Osteoblast (primary cell): ENCODE measurements at regions not wholly inside any gene's neighbourhood (a gene's known extent, or its start where the extent isn't known, plus 50 kb on each side); places are given as distances from the start of the nearest gene placed in this dataset.

ENCODE experiments used
- DNase-seq: peaks from one replicate; pipeline ENCODE4 v3.0.0; 2011; ENCODE audit warnings: low spot score, mixed read lengths; ENCODE audit not compliant: insufficient read length; ENCODE audit errors: missing footprints
- H2AFZ ChIP-seq: 2 replicates; pipeline ENCODE4 v1.6.0; 2011; ENCODE audit warnings: mild to moderate bottlenecking, low read length
- H3K27ac ChIP-seq: 2 replicates; pipeline ENCODE4 v1.5.1; 2011; ENCODE audit warnings: mild to moderate bottlenecking, low read depth, low read length, moderate library complexity
- H3K27me3 ChIP-seq: 2 replicates; pipeline ENCODE4 v1.6.0; 2012; ENCODE audit warnings: mild to moderate bottlenecking, control low read depth, inconsistent platforms, low read length, moderate library complexity; ENCODE audit not compliant: insufficient read depth
- H3K36me3 ChIP-seq: 2 replicates; pipeline ENCODE4 v1.5.1; 2011; ENCODE audit warnings: mild to moderate bottlenecking, low read length, control low read depth, moderate library complexity; ENCODE audit not compliant: insufficient read depth
- H3K4me1 ChIP-seq: 2 replicates; pipeline ENCODE4 v1.5.1; 2011; ENCODE audit warnings: mild to moderate bottlenecking, low read length, control low read depth, moderate library complexity; ENCODE audit not compliant: insufficient read depth
- H3K4me2 ChIP-seq: 2 replicates; pipeline ENCODE4 v1.6.0; 2011; ENCODE audit warnings: mild to moderate bottlenecking, low read length; ENCODE audit not compliant: insufficient read depth
- H3K4me3 ChIP-seq: fragments of 200-600 bp; sonication (generic); 3 replicates; pipeline ENCODE4 v1.5.1; 2012; ENCODE audit warnings: mild to moderate bottlenecking, low read length, inconsistent platforms; ENCODE audit not compliant: insufficient read depth
- H3K79me2 ChIP-seq: 2 replicates; pipeline ENCODE4 v1.6.0; 2012; ENCODE audit warnings: mild to moderate bottlenecking, low read length, control low read depth, inconsistent platforms; ENCODE audit not compliant: insufficient read depth
- H3K9me3 ChIP-seq: 2 replicates; pipeline ENCODE4 v1.5.1; 2011; ENCODE audit warnings: low read depth, low read length, control low read depth
- H4K20me1 ChIP-seq: 2 replicates; pipeline ENCODE4 v1.6.0; 2012; ENCODE audit warnings: mild to moderate bottlenecking, low read length, control low read depth; ENCODE audit not compliant: insufficient read depth
- TF ChIP-seq, protein P1 (sequence below): IDR thresholded peaks from 2 replicates; pipeline ENCODE4 v1.5.1; 2011; ENCODE audit warnings: mild to moderate bottlenecking, low read depth, low read length, moderate library complexity; ENCODE audit errors: extremely low read depth

- TF ChIP-seq, protein P1, sequence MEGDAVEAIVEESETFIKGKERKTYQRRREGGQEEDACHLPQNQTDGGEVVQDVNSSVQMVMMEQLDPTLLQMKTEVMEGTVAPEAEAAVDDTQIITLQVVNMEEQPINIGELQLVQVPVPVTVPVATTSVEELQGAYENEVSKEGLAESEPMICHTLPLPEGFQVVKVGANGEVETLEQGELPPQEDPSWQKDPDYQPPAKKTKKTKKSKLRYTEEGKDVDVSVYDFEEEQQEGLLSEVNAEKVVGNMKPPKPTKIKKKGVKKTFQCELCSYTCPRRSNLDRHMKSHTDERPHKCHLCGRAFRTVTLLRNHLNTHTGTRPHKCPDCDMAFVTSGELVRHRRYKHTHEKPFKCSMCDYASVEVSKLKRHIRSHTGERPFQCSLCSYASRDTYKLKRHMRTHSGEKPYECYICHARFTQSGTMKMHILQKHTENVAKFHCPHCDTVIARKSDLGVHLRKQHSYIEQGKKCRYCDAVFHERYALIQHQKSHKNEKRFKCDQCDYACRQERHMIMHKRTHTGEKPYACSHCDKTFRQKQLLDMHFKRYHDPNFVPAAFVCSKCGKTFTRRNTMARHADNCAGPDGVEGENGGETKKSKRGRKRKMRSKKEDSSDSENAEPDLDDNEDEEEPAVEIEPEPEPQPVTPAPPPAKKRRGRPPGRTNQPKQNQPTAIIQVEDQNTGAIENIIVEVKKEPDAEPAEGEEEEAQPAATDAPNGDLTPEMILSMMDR = no peak
- Histone ChIP-seq H3K27me3 (no peaks in the 10 kb centered on the region), H3K4me1 (no peaks in the 10 kb centered on the region), H2AFZ (no peak overlapping the region), H3K27ac (no peak overlapping the region), H3K4me2 (no peak overlapping the region), H4K20me1 (no peaks in the 10 kb centered on the region), H3K36me3 (no peaks in the 10 kb centered on the region), H3K4me3 (no peak overlapping the region), H3K9me3 (no peaks in the 10 kb centered on the region), H3K79me2 (no peaks in the 10 kb centered on the region)
- DNase-seq = no peak
These were observed 219.1 kb upstream of the PCSK5 start for GRCh38 chr9:75671354-75671753.

DNA sequence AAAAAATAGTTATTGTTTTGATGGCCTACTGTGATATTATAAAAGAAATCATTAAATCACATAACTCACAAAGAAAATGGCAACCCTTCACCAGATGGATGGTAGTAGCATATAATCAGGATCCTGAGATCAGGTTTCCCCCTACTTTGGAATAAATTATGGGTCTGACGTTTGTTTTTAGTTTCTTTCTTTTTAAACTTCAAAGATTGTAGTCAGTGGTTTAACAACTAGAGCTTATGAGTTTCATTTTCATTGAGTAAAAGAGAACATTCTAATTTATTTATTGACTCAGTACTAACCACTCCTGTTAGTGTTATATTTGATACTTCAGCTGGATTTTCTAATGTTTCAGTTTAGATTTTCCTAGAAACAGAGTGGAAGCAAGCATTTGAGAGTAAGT lies 218.0 kb upstream of the PCSK5 start:
- no peak overlapping the region for H3K27ac ChIP-seq
- TF ChIP-seq, protein P1 = no peak

GRCh38 chr9:75683591-75683990 lies 206.9 kb upstream of the PCSK5 start:
- H3K4me2 ChIP-seq = no peak overlapping the region
- no peaks in the 10 kb centered on the region for H3K27me3 ChIP-seq
- H3K4me3 ChIP-seq = no peak overlapping the region
- no peaks in the 10 kb centered on the region for H3K4me1 ChIP-seq
- H2AFZ ChIP-seq = no peak overlapping the region
- DNase-seq = no peak
- H3K36me3 ChIP-seq = no peaks in the 10 kb centered on the region
- H3K27ac ChIP-seq = no peak overlapping the region
- no peaks in the 10 kb centered on the region for H3K9me3 ChIP-seq
- H4K20me1 ChIP-seq = no peaks in the 10 kb centered on the region
- TF ChIP-seq, protein P1 = no peak
- H3K79me2 ChIP-seq = no peaks in the 10 kb centered on the region

More for the DNA sequence above, 218.0 kb upstream of the PCSK5 start:
- no peaks in the 10 kb centered on the region for H3K9me3 ChIP-seq
- H3K27me3 ChIP-seq = no peaks in the 10 kb centered on the region
- no peaks in the 10 kb centered on the region for H3K79me2 ChIP-seq
- no peaks in the 10 kb centered on the region for H3K36me3 ChIP-seq
- H2AFZ ChIP-seq = no peak overlapping the region
- no peak overlapping the region for H3K4me2 ChIP-seq
- H3K4me1 ChIP-seq = no peaks in the 10 kb centered on the region
- H3K4me3 ChIP-seq = no peak overlapping the region
- DNase-seq = no peak
- no peaks in the 10 kb centered on the region for H4K20me1 ChIP-seq

- TF ChIP-seq, protein P1 = no peak
- Histone ChIP-seq H3K4me3 (no peak overlapping the region), H3K4me2 (no peak overlapping the region), H4K20me1 (no peaks in the 10 kb centered on the region), H3K9me3 (no peaks in the 10 kb centered on the region), H3K4me1 (no peaks in the 10 kb centered on the region), H3K27me3 (no peaks in the 10 kb centered on the region), H3K79me2 (no peaks in the 10 kb centered on the region), H3K27ac (no peak overlapping the region), H2AFZ (no peak overlapping the region), H3K36me3 (no peaks in the 10 kb centered on the region)
- DNase-seq = no peak
These were observed 205.4 kb upstream of the PCSK5 start for GRCh38 chr9:75685062-75685461.
